Caco-2 (cell line): ENCODE measurements at regions not wholly inside any gene's neighbourhood (a gene's known extent, or its start where the extent isn't known, plus 50 kb on each side); places are given as distances from the start of the nearest gene placed in this dataset.

Experiments used
- BruUV-seq: library from RNA; stranded (reverse); fragments of 400-500 nt; replicated peaks from 2 replicates; lab custom pipeline; 2021; lab: Mats Ljungman, UMichigan
- CTCF ChIA-PET: fragments of 300-600 bp; sonication (Branson Sonifier 250); formaldehyde crosslinking; loops from one replicate; lab custom pipeline; 2022; ENCODE audit warnings: antibody characterized with exemption; lab: Charles Lee
- POLR2A ChIA-PET: fragments of 300-600 bp; sonication (Branson Sonifier 250); formaldehyde crosslinking; loops from one replicate; lab custom pipeline; 2022; ENCODE audit warnings: antibody characterized with exemption; lab: Charles Lee
- DNase-seq, 2 experiments: peaks; one replicate each; pipeline versions ENCODE4 v3.0.0 to v3.0.0-alpha.2; 2020 to 2022
- H3K27me3 ChIP-seq: replicated peaks from 2 replicates; pipeline ENCODE4 v1.6.0; 2011; ENCODE audit warnings: low read length; ENCODE audit not compliant: control insufficient read depth, insufficient read depth
- H3K36me3 ChIP-seq: 2 replicates; pipeline ENCODE4 v1.5.1; 2011; ENCODE audit warnings: low read length; ENCODE audit not compliant: control insufficient read depth, insufficient read depth
- H3K4me1 ChIP-seq: fragments of 250-450 bp; sonication (Bioruptor Pico); 2 replicates; pipeline ENCODE4 v1.5.1; 2020; ENCODE audit warnings: mild to moderate bottlenecking
- H3K4me3 ChIP-seq: 2 replicates; pipeline ENCODE4 v1.5.1; 2011; ENCODE audit warnings: low read depth, mild to moderate bottlenecking, control low read depth, low read length
- H3K9me3 ChIP-seq: fragments of 250-450 bp; sonication (Bioruptor Pico); 2 replicates; pipeline ENCODE4 v1.5.1; 2020; ENCODE audit warnings: mild to moderate bottlenecking, moderate library complexity
- H3K27ac Mint-ChIP-seq: one replicate; pipeline ENCODE4 v1.8.0; 2022; ENCODE audit warnings: mixed read lengths; ENCODE audit not compliant: unreplicated experiment
- H3K27me3 Mint-ChIP-seq: one replicate; pipeline ENCODE4 v1.8.0; 2022; ENCODE audit warnings: mixed read lengths; ENCODE audit not compliant: insufficient read depth, unreplicated experiment
- H3K36me3 Mint-ChIP-seq: one replicate; pipeline ENCODE4 v1.8.0; 2022; ENCODE audit warnings: mild to moderate bottlenecking, mixed read lengths; ENCODE audit not compliant: insufficient read depth, unreplicated experiment
- H3K4me1 Mint-ChIP-seq: one replicate; pipeline ENCODE4 v1.8.0; 2022; ENCODE audit warnings: low read depth, mixed read lengths; ENCODE audit not compliant: unreplicated experiment
- H3K4me3 Mint-ChIP-seq: one replicate; pipeline ENCODE4 v1.8.0; 2022; ENCODE audit warnings: mild to moderate bottlenecking, moderate library complexity, mixed read lengths; ENCODE audit not compliant: unreplicated experiment
- H3K9me3 Mint-ChIP-seq: one replicate; pipeline ENCODE4 v1.8.0; 2022; ENCODE audit warnings: mixed read lengths; ENCODE audit not compliant: unreplicated experiment
- intact Hi-C: fragments of 100-400 bp; cut with micrococcal nuclease; formaldehyde crosslinking; loops from one replicate; pipeline ENCODE4 v1.10.0; 2022; ENCODE audit not compliant: unreplicated experiment
- TF ChIP-seq, protein P1 (sequence below), 2 experiments: fragments of 200-600 bp in 1 of 2; IDR thresholded peaks; 1 replicate in 1 of 2; 2 replicates in 1 of 2; pipeline versions ENCODE4 v1.5.1 to v1.8.0; 2011 to 2022; ENCODE audit warnings: antibody characterized with exemption in 1 of 2, control low read depth in 1 of 2, inconsistent platforms in 1 of 2, low read depth in 1 of 2, low read length in 1 of 2, mild to moderate bottlenecking in 1 of 2, moderate library complexity in 1 of 2; ENCODE audit not compliant: insufficient read depth in 1 of 2, severe bottlenecking in 1 of 2, unreplicated experiment in 1 of 2

GRCh38 chr1:112165375-112165774, 175.9 kb upstream of the KCND3 start:
- CTCF ChIA-PET = no interaction called here
- TF ChIP-seq, protein P1, sequence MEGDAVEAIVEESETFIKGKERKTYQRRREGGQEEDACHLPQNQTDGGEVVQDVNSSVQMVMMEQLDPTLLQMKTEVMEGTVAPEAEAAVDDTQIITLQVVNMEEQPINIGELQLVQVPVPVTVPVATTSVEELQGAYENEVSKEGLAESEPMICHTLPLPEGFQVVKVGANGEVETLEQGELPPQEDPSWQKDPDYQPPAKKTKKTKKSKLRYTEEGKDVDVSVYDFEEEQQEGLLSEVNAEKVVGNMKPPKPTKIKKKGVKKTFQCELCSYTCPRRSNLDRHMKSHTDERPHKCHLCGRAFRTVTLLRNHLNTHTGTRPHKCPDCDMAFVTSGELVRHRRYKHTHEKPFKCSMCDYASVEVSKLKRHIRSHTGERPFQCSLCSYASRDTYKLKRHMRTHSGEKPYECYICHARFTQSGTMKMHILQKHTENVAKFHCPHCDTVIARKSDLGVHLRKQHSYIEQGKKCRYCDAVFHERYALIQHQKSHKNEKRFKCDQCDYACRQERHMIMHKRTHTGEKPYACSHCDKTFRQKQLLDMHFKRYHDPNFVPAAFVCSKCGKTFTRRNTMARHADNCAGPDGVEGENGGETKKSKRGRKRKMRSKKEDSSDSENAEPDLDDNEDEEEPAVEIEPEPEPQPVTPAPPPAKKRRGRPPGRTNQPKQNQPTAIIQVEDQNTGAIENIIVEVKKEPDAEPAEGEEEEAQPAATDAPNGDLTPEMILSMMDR (IDR thresholded peaks at IDR 0.05; ENCODE audit: insufficient read depth in 1 of 2, low read depth in 1 of 2, low read length in 1 of 2, severe bottlenecking in 1 of 2, unreplicated experiment in 1 of 2) = no peak
- H3K4me1 ChIP-seq = no peaks in the 10 kb centered on the region
- Mint-ChIP-seq H3K27ac (no peak overlapping the region), H3K36me3 (no peaks in the 10 kb centered on the region), H3K9me3 (no peaks in the 10 kb centered on the region), H3K27me3 (peaks cover 16% of the 10 kb centered on the region), H3K4me1 (no peaks in the 10 kb centered on the region), H3K4me3 (no peak overlapping the region)
- BruUV-seq = no TSS peak
- H3K4me3 ChIP-seq = no peak overlapping the region
- H3K27me3 ChIP-seq = no peaks in the 10 kb centered on the region
- intact Hi-C loops = no loop called here
- no peak for DNase-seq
- no peaks in the 10 kb centered on the region for H3K36me3 ChIP-seq
- H3K9me3 ChIP-seq = no peaks in the 10 kb centered on the region
- POLR2A ChIA-PET = no interaction called here

GRCh38 chr1:112169517-112169916, 180.0 kb upstream of the KCND3 start:
- intact Hi-C loops = no loop called here
- no TSS peak for BruUV-seq

GRCh38 chr1:112172294-112172882, 182.9 kb upstream of the KCND3 start:
- peaks cover 11% of the 10 kb centered on the region for H3K27me3 Mint-ChIP-seq
- intact Hi-C loops = no loop called here
- H3K36me3 Mint-ChIP-seq = no peaks in the 10 kb centered on the region
- no TSS peak for BruUV-seq
- Histone ChIP-seq H3K27me3 (no peaks in the 10 kb centered on the region), H3K4me3 (no peak overlapping the region), H3K36me3 (no peaks in the 10 kb centered on the region), H3K4me1 (no peaks in the 10 kb centered on the region), H3K9me3 (no peaks in the 10 kb centered on the region)
- H3K4me3 Mint-ChIP-seq = no peak overlapping the region
- no peaks in the 10 kb centered on the region for H3K9me3 Mint-ChIP-seq
- peak; percentile 44 to 57 for DNase-seq
- CTCF ChIA-PET = no interaction called here
- POLR2A ChIA-PET = no interaction called here
- H3K4me1 Mint-ChIP-seq = no peaks in the 10 kb centered on the region
- H3K27ac Mint-ChIP-seq = no peak overlapping the region
- TF ChIP-seq, protein P1 (IDR thresholded peaks at IDR 0.05; ENCODE audit: insufficient read depth in 1 of 2, low read depth in 1 of 2, low read length in 1 of 2, severe bottlenecking in 1 of 2, unreplicated experiment in 1 of 2) = no peak

More at GRCh38 chr1:112169517-112169916, 180.0 kb upstream of the KCND3 start:
- no peak overlapping the region for H3K4me3 ChIP-seq
- H3K4me1 ChIP-seq = no peaks in the 10 kb centered on the region
- no peak overlapping the region for H3K27ac Mint-ChIP-seq
- H3K9me3 ChIP-seq = no peaks in the 10 kb centered on the region
- no peaks in the 10 kb centered on the region for H3K9me3 Mint-ChIP-seq
- ChIA-PET CTCF (no interaction called here), POLR2A (no interaction called here)
- H3K4me3 Mint-ChIP-seq = no peak overlapping the region
- no peaks in the 10 kb centered on the region for H3K27me3 ChIP-seq
- TF ChIP-seq, protein P1 (IDR thresholded peaks at IDR 0.05; ENCODE audit: insufficient read depth in 1 of 2, low read depth in 1 of 2, low read length in 1 of 2, severe bottlenecking in 1 of 2, unreplicated experiment in 1 of 2) = no peak
- peaks cover 16% of the 10 kb centered on the region for H3K27me3 Mint-ChIP-seq
- H3K36me3 Mint-ChIP-seq = no peaks in the 10 kb centered on the region
- no peaks in the 10 kb centered on the region for H3K36me3 ChIP-seq
- no peak for DNase-seq
- H3K4me1 Mint-ChIP-seq = no peaks in the 10 kb centered on the region
